Calu3 (cell line): ENCODE measurements at regions not wholly inside any gene's neighbourhood (a gene's known extent, or its start where the extent isn't known, plus 50 kb on each side); places are given as distances from the start of the nearest gene placed in this dataset.

ENCODE experiments used
- BruUV-seq: library from RNA; stranded (reverse); fragments of 400-500 nt; replicated peaks from 2 replicates; lab custom pipeline; 2021; lab: Mats Ljungman, UMichigan
- CTCF ChIA-PET: fragments of 300-600 bp; sonication (Branson Sonifier 250); formaldehyde crosslinking; loops from one replicate; lab custom pipeline; 2022; ENCODE audit warnings: antibody characterized with exemption; lab: Charles Lee
- DNase-seq: peaks from one replicate; pipeline ENCODE4 v3.0.0; 2022
- H3K27ac Mint-ChIP-seq: one replicate; pipeline ENCODE4 v1.8.0; 2022; ENCODE audit warnings: mixed read lengths; ENCODE audit not compliant: unreplicated experiment
- H3K27me3 Mint-ChIP-seq: one replicate; pipeline ENCODE4 v1.8.0; 2022; ENCODE audit warnings: mixed read lengths; ENCODE audit not compliant: unreplicated experiment
- H3K36me3 Mint-ChIP-seq: one replicate; pipeline ENCODE4 v1.8.0; 2022; ENCODE audit warnings: mild to moderate bottlenecking, moderate library complexity, mixed read lengths; ENCODE audit not compliant: insufficient read depth, unreplicated experiment
- H3K4me1 Mint-ChIP-seq: one replicate; pipeline ENCODE4 v1.8.0; 2022; ENCODE audit warnings: mild to moderate bottlenecking, low read depth, mixed read lengths; ENCODE audit not compliant: unreplicated experiment
- H3K4me3 Mint-ChIP-seq: one replicate; pipeline ENCODE4 v1.8.0; 2022; ENCODE audit warnings: mild to moderate bottlenecking, low read depth, moderate library complexity, mixed read lengths; ENCODE audit not compliant: unreplicated experiment
- H3K9me3 Mint-ChIP-seq: one replicate; pipeline ENCODE4 v1.8.0; 2022; ENCODE audit warnings: low read depth, mixed read lengths; ENCODE audit not compliant: unreplicated experiment
- intact Hi-C: fragments of 100-400 bp; cut with micrococcal nuclease; formaldehyde crosslinking; loops from one replicate; pipeline ENCODE4 v1.10.0; 2022; ENCODE audit not compliant: unreplicated experiment
- TF ChIP-seq, protein P1 (sequence below): fragments of 200-600 bp; IDR thresholded peaks from one replicate; pipeline ENCODE4 v1.8.0; 2022; ENCODE audit warnings: antibody characterized with exemption; ENCODE audit not compliant: unreplicated experiment

DNA sequence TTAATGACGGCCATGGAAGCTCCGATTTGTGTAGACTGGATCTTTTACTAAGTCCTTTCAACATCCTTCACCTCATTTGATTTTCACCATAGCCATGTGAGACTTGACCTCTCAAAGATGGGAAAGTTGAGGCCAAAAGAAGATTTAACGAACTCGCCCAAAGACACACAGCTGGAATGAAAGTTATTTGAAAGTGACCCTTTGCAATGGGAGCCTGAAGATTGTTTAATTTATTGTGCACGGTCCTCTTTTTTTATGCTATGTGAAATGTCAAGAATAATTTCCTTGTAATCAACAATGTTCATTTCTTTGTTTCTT is 58.0 kb upstream of the COPS8 start:
- Mint-ChIP-seq H3K27me3 (no peaks in the 10 kb centered on the region), H3K4me3 (no peak overlapping the region), H3K4me1 (no peaks in the 10 kb centered on the region), H3K27ac (no peak overlapping the region), H3K36me3 (no peaks in the 10 kb centered on the region), H3K9me3 (no peaks in the 10 kb centered on the region)
- intact Hi-C loops, result loop anchor here (1.0 to 10.0 kb wide), 6 partner anchors 103 to 674 kb away; partner anchors contain the start of gene ACKR3
- no peak for DNase-seq
- no TSS peak for BruUV-seq
- CTCF ChIA-PET, result interaction anchor here (0.8 to 1.4 kb wide), 5 partner anchors 33 to 515 kb away, joined by 3 to 12 read pairs (median 4); partner anchors contain the start of gene ACKR3
- TF ChIP-seq, protein P1, sequence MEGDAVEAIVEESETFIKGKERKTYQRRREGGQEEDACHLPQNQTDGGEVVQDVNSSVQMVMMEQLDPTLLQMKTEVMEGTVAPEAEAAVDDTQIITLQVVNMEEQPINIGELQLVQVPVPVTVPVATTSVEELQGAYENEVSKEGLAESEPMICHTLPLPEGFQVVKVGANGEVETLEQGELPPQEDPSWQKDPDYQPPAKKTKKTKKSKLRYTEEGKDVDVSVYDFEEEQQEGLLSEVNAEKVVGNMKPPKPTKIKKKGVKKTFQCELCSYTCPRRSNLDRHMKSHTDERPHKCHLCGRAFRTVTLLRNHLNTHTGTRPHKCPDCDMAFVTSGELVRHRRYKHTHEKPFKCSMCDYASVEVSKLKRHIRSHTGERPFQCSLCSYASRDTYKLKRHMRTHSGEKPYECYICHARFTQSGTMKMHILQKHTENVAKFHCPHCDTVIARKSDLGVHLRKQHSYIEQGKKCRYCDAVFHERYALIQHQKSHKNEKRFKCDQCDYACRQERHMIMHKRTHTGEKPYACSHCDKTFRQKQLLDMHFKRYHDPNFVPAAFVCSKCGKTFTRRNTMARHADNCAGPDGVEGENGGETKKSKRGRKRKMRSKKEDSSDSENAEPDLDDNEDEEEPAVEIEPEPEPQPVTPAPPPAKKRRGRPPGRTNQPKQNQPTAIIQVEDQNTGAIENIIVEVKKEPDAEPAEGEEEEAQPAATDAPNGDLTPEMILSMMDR, result no peak

DNA sequence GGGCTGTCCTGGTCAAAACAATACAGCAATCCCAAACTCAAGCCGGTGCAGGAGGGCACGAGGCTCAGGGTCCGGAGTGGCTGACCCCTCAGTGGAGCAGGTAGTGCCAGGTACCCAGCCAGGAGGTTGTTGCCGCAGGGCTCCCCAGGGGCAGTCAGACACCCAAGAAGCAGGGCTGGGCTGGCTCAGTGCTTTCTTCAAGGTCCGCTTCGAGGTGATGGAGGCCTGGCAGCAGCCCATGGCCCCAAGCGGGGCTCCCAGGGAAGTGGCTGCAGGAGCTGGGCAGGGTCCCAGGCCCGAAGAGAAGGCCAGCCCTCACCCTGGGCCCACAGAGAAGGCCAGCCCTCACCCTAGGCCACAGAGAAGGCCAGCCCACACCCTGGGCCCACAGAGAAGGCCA is 55.3 kb upstream of the COPS8 start:
- no peak for DNase-seq
- no peak overlapping the region for H3K4me3 Mint-ChIP-seq
- no peaks in the 10 kb centered on the region for H3K4me1 Mint-ChIP-seq
- no peaks in the 10 kb centered on the region for H3K27me3 Mint-ChIP-seq
- BruUV-seq, result no TSS peak
- CTCF ChIA-PET, result no interaction called here
- TF ChIP-seq, protein P1, result no peak
- H3K9me3 Mint-ChIP-seq, result no peaks in the 10 kb centered on the region
- intact Hi-C loops, result no loop called here
- no peak overlapping the region for H3K27ac Mint-ChIP-seq
- H3K36me3 Mint-ChIP-seq, result no peaks in the 10 kb centered on the region

DNA sequence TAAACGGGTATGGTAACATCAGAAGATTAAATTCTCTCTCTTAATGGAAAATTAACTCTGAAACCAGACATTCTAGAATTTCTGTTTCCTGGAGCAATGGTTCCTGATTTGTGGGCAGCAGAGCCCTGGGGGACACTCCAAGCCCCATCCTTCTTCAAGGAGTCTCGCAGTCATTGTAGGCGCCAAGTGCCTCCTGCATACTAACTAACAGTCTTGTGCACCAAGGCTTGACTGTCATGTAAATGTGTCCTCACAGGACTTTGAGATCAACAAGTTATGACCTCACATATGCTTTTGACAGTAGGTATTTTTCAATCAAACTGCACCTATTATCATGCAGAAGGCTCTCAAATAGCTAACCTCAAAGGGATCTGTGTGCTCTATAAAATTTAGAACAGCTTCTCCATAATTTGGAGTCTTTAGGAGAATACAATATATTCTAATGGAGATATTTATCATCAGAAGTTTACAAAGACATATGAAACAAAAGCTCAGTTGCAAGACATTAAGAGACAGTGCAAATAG is 52.1 kb upstream of the COPS8 start:
- no peak for DNase-seq
- H3K9me3 Mint-ChIP-seq, result no peaks in the 10 kb centered on the region
- intact Hi-C loops, result no loop called here
- TF ChIP-seq, protein P1, result no peak
- no peak overlapping the region for H3K27ac Mint-ChIP-seq
- no peak overlapping the region for H3K4me3 Mint-ChIP-seq
- CTCF ChIA-PET, result no interaction called here
- H3K36me3 Mint-ChIP-seq, result no peaks in the 10 kb centered on the region
- BruUV-seq, result no TSS peak
- H3K27me3 Mint-ChIP-seq, result no peaks in the 10 kb centered on the region
- H3K4me1 Mint-ChIP-seq, result no peaks in the 10 kb centered on the region

DNA sequence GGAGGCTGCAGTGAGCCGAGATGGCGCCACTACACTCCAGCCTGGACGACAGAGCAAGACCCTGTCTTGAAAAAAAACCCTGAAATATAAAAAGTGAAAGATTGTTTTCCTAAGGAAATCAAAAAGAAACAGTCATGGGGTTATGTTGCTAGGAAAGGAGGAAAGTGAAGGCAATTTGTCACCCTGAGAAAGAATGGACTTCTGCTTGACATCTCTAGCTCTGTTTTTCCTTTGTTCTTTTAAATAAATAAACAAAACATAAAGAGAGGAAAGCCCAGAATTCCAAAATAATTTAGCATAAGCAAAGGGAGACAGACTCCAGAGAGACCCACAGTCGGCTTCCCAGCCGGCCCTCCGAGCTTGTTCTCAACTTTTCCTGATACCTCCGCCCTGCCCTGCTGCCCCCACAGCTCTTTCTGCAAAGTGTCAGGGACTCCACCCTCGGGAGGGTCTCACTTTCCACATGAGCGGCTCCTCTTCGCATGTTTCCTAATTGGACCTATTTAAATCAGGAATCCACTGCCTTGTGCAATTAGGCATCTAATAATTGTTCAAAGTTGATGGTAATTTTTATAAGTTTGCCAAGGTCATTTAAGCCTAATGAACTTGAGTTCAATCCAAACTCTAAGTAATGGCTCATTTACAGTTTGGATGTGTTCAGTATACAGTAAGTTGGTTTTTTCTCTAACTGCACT is 49.8 kb upstream of the COPS8 start:
- TF ChIP-seq, protein P1, result no peak
- CTCF ChIA-PET, result no interaction called here
- DNase-seq, result no peak
- Mint-ChIP-seq H3K4me3 (no peak overlapping the region), H3K27ac (no peak overlapping the region), H3K36me3 (no peaks in the 10 kb centered on the region), H3K9me3 (no peaks in the 10 kb centered on the region), H3K27me3 (no peaks in the 10 kb centered on the region), H3K4me1 (no peaks in the 10 kb centered on the region)
- BruUV-seq, result no TSS peak
- intact Hi-C loops, result no loop called here
